ENCODE measurements at regions not wholly inside any gene's neighbourhood (a gene's known extent, or its start where the extent isn't known, plus 50 kb on each side); places are given as distances from the start of the nearest gene placed in this dataset.

DNA sequence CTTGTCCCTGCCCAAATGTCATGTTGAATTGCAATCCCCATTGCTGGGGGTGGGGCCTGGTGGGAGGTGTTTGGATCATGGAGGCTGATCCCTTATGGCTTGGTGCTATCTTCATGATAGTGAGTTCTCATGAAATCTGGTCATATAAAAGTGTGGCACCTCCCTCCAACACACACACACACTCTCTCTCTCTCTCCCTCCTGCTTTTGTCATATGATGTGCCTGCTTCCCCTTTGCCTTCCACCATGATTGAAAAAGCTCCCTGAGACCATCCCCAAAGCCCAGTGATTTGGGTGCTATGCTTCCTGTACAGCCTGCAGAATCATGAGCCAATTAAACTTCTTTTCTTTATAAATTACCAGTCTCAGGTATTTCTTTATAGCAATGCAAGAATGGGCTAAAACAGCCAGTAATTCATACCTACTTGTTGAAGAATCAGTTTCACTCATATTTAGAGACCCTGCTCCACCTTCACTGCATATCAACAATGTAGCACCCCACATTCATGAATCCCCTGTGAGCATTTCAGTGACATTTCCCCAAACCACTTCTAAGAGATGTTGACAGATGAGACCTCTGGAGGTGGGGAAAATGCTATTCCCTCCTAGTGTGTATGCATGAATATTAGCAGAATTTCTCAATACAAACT is 54.8 kb upstream of the STK17B start:
- TF ChIP-seq, protein P1, sequence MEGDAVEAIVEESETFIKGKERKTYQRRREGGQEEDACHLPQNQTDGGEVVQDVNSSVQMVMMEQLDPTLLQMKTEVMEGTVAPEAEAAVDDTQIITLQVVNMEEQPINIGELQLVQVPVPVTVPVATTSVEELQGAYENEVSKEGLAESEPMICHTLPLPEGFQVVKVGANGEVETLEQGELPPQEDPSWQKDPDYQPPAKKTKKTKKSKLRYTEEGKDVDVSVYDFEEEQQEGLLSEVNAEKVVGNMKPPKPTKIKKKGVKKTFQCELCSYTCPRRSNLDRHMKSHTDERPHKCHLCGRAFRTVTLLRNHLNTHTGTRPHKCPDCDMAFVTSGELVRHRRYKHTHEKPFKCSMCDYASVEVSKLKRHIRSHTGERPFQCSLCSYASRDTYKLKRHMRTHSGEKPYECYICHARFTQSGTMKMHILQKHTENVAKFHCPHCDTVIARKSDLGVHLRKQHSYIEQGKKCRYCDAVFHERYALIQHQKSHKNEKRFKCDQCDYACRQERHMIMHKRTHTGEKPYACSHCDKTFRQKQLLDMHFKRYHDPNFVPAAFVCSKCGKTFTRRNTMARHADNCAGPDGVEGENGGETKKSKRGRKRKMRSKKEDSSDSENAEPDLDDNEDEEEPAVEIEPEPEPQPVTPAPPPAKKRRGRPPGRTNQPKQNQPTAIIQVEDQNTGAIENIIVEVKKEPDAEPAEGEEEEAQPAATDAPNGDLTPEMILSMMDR (IDR thresholded peaks at IDR 0.05; ENCODE audit: extremely low read depth in 1 of 2, insufficient read depth in 1 of 2, low read depth in 1 of 2, low read length in 2 of 2), result no peak
- TF ChIP-seq POLR2AphosphoS5 (IDR thresholded peaks at IDR 0.05; ENCODE audit: insufficient read depth, low read depth, low read length) (no peak), POLR2A (IDR thresholded peaks at IDR 0.05; ENCODE audit: low read depth, low read length) (no peak), MYC (IDR thresholded peaks at IDR 0.05; ENCODE audit: low read depth, low read length) (no peak)

Measured in endothelial cell of umbilical vein (primary cell).